Stimulated activated effector memory CD8-positive, alpha-beta T cell treated with anti-CD3 and anti-CD28 coated beads, Interleukin-12 subunit alpha, Interleukin-12 subunit beta, amount 100 ng/mL, for 72 hours (primary cell): ENCODE measurements at regions not wholly inside any gene's neighbourhood (a gene's known extent, or its start where the extent isn't known, plus 50 kb on each side); places are given as distances from the start of the nearest gene placed in this dataset.
"Not testable (repeated sequence)": the region's sequence is repeated elsewhere in the genome, so short reads cannot be mapped to it uniquely, and the experiment has no call there.

Source experiments
- ATAC-seq: fragments of 150-1000 bp; cut with Tn5 transposase; 2 replicates; pipeline ENCODE4 v1.10.0; 2021
- DNase-seq, 2 donors: peaks; one replicate each; pipeline ENCODE4 v3.0.0; 2021 to 2022; ENCODE audit warnings: low spot score in 2 of 2
- H3K27ac Mint-ChIP-seq: one replicate; pipeline ENCODE4 v1.8.0; 2022; ENCODE audit warnings: mild to moderate bottlenecking, mixed read lengths
- H3K36me3 Mint-ChIP-seq: one replicate; pipeline ENCODE4 v1.8.0; 2022; ENCODE audit warnings: mild to moderate bottlenecking, mixed read lengths
- H3K4me1 Mint-ChIP-seq: one replicate; pipeline ENCODE4 v1.8.0; 2022; ENCODE audit warnings: mixed read lengths
- H3K4me3 Mint-ChIP-seq: one replicate; pipeline ENCODE4 v1.8.0; 2022; ENCODE audit warnings: mild to moderate bottlenecking, mixed read lengths
- H3K9me3 Mint-ChIP-seq: one replicate; pipeline ENCODE4 v1.8.0; 2022; ENCODE audit warnings: mixed read lengths

DNA sequence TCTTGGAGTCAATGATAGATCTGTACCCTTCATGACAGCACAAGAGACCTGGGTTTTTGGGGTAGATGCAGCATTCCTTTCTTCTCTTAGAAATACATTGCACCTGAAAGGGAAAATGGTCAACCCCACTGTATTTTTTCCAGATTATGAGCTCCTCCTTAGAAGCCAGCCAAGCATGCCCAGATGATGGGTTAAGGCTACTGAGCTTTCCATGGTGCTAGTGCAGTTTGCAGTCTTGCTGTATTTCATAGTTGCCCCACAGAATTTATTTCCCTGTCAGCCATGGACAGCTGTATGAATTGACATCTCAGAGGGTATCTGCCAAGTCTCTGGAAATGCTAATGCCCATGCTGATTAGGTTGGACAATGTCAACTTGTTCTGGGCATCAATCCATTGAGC lies 73.7 kb upstream of the H2AZ1 start:
- Mint-ChIP-seq H3K9me3 (no peaks in the 10 kb centered on the region), H3K4me3 (no peak overlapping the region), H3K4me1 (no peaks in the 10 kb centered on the region), H3K36me3 (no peaks in the 10 kb centered on the region), H3K27ac (no peak overlapping the region)
- DNase-seq (no peak), ATAC-seq (no peak)

DNA sequence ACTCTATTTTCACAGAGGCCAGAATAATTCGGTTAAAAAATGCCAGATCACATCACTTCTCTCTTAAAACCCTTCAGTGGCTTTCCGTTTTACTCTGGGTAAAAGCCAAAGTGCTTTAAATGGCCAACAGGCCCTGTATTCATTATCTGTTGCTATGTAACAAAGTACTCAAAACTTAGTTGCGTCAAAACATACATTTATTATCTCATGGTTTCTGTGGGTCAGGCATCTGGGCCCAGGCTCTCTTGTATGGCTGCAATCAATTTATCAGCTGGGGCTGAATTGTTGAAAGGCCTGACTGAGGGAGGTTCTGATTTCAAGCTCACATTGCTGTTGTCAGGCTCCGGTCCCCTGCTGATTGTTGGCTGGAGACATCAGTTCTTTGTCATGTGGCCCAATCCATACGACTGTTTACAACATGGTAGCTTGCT lies 72.7 kb upstream of the H2AZ1 start:
- H3K9me3 Mint-ChIP-seq, result no peaks in the 10 kb centered on the region
- no peaks in the 10 kb centered on the region for H3K36me3 Mint-ChIP-seq
- DNase-seq, result no peak
- H3K4me3 Mint-ChIP-seq, result no peak overlapping the region
- no peaks in the 10 kb centered on the region for H3K4me1 Mint-ChIP-seq
- no peak overlapping the region for H3K27ac Mint-ChIP-seq
- no peak for ATAC-seq

DNA sequence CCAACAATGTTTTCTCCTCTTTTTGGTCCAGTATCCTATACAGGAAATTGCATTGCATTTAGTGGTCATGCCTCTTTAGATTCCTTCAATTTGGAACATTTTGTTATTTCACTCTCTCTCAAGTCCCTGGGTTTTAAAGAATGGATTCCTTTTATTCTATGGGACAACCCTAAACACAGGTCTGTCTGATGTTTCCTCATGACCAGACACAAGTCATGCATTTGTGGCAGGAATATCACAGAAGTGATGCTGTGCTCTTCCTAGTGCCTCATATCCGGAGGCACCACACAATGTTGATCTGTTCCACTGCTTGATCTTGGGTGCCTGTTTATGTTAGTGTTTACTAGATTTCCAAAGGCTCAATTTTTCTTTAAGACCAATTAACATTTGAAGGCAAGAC lies 69.7 kb upstream of the H2AZ1 start:
- Mint-ChIP-seq H3K4me3 (no peak overlapping the region), H3K4me1 (no peaks in the 10 kb centered on the region), H3K27ac (no peak overlapping the region), H3K9me3 (no peaks in the 10 kb centered on the region), H3K36me3 (no peaks in the 10 kb centered on the region)
- DNase-seq (no peak), ATAC-seq (no peak)

DNA sequence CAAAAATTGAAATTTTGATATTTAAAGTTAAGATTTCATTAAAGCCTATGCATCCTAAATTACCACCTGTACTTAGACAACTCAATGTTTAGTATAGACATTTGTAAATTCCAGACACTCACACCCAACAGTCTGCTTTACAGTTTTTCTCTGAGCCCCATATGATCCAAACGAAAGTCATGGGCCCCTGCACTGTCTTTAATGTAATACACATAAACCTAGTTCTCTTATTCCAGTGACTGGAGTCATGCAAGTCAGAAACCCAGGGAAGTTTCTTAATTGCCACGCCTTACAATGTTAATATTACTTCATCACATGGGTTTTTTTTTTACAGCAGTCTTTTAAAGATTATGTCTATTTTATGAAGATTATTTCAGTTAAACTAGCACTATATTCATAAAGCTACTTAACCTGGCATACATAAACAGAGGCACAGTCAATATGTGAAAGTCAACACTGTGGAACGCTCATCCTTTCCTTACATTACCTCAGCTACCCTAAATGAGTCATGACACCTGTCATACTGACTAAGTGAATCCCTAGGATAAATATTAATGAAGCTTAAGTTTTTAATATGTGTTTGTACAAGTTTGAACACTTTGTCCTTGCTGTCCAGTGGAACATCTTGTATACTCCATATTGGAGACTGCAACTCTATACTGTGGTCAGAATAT lies 67.7 kb upstream of the H2AZ1 start:
- H3K4me1 Mint-ChIP-seq, result no peaks in the 10 kb centered on the region

DNA sequence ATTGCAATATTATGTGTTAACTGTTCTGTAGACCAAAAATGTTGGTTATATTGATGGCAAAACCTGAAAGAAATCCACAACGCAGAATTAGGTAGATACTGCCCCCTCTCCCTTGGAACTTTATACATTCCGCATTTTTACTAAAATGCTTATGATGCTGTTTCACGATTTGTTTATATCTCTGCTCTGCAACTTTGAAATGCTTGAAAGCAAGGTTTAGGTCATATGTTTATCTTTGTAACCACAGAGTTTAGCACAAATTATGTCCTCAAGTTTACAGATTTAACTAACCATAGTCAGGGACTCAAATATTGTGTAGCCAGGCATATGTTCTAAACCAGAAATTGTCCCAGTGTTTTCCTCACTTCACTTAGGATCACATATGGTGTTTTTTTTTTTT lies 66.1 kb upstream of the H2AZ1 start:
- no peaks in the 10 kb centered on the region for H3K9me3 Mint-ChIP-seq

More for the DNA sequence above, 67.7 kb upstream of the H2AZ1 start:
- Mint-ChIP-seq H3K4me3 (no peak overlapping the region), H3K36me3 (no peaks in the 10 kb centered on the region), H3K27ac (no peak overlapping the region), H3K9me3 (no peaks in the 10 kb centered on the region)
- no peak for DNase-seq
- ATAC-seq, result peak; percentile 94

DNA sequence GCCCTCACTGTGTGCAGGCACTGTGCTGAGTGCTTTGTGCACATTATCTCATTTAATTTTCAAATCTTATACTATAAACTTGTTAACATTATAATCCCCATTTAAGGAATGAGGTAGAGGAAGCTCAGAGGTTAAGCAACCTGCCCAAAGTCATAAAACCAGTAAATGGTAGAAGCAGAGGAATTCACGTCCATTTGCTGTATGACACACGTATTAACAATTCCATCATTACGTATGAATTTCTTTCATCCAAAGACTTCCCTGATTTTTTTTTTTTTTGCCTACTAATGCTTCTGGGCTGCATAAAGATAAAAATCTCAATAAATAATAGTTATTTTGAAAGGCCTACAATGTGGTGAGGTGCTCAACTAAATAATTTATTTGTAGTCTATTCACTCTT lies 64.5 kb upstream of the H2AZ1 start:
- no peak for ATAC-seq
- Mint-ChIP-seq H3K4me1 (no peaks in the 10 kb centered on the region), H3K27ac (no peak overlapping the region), H3K36me3 (no peaks in the 10 kb centered on the region), H3K4me3 (no peak overlapping the region), H3K9me3 (no peaks in the 10 kb centered on the region)
- DNase-seq, result no peak

More for the DNA sequence above, 66.1 kb upstream of the H2AZ1 start:
- H3K27ac Mint-ChIP-seq, result no peak overlapping the region
- no peak overlapping the region for H3K4me3 Mint-ChIP-seq
- DNase-seq (no peak), ATAC-seq (no peak)
- no peaks in the 10 kb centered on the region for H3K36me3 Mint-ChIP-seq
- no peaks in the 10 kb centered on the region for H3K4me1 Mint-ChIP-seq

DNA sequence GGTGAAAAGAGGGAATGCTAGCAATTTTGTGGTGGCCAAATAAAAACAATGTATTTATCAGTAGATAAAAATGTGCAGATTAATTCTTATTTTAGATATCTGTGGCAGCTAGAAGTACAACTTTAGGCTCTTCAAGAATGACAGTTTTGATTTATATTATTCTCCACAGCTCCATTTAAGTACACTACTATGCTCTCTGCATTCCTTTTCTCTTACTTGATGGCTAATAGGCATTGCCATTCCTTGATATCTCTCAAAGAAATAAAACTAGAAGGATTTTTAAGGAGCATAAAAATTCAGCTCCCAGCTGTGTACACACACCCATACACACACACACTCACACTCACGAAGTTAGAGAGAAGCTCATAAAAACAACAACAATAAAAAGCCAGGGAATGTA lies 59.4 kb upstream of the H2AZ1 start:
- DNase-seq, result no peak

DNA sequence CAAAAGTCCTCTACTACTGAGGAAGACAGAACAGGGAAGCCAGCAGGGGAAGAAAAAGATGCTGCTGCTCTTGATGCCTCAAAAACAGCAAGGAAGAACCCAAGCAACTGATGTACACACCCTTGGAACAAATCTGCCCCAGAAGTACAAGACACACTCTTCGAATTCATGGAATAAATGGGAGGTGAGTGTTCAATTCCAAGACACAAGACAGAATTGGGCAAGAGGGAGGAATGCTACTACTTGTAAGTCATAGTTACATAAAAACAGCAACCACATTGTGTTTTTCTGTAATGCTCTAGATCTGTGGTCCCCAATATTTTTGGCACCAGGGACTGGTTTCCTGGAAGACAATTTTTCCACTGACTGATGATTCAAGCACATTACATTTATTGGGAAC lies 58.0 kb upstream of the H2AZ1 start:
- Mint-ChIP-seq H3K27ac (no peak overlapping the region), H3K4me3 (no peak overlapping the region), H3K9me3 (no peaks in the 10 kb centered on the region), H3K4me1 (no peaks in the 10 kb centered on the region), H3K36me3 (no peaks in the 10 kb centered on the region)
- ATAC-seq (no peak), DNase-seq (no peak)

More for the DNA sequence above, 59.4 kb upstream of the H2AZ1 start:
- no peaks in the 10 kb centered on the region for H3K9me3 Mint-ChIP-seq
- H3K4me3 Mint-ChIP-seq, result no peak overlapping the region
- H3K4me1 Mint-ChIP-seq, result no peaks in the 10 kb centered on the region
- ATAC-seq, result no peak
- H3K27ac Mint-ChIP-seq, result no peak overlapping the region
- no peaks in the 10 kb centered on the region for H3K36me3 Mint-ChIP-seq

DNA sequence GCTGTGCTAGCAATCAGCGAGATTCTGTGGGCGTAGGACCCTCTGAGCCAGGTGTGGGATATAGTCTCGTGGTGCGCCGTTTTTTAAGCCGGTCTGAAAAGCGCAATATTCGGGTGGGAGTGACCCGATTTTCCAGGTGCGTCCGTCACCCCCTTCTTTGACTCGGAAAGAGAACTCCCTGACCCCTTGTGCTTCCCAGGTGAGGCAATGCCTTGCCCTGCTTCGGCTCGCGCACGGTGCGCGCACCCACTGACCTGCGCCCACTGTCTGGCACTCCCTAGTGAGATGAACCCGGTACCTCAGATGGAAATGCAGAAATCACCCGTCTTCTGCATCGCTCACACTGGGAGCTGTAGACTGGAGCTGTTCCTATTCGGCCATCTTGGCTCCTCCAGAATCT lies 56.1 kb upstream of the H2AZ1 start:
- not testable (repeated sequence) for H3K9me3 Mint-ChIP-seq, H3K27ac Mint-ChIP-seq, ATAC-seq, H3K4me1 Mint-ChIP-seq, DNase-seq, H3K4me3 Mint-ChIP-seq, H3K36me3 Mint-ChIP-seq
